GM21723 (cell line): ENCODE measurements at regions not wholly inside any gene's neighbourhood (a gene's known extent, or its start where the extent isn't known, plus 50 kb on each side); places are given as distances from the start of the nearest gene placed in this dataset.

ENCODE experiments used
- ATAC-seq: cut with Tn5 transposase; IDR thresholded peaks from one replicate; pipeline ENCODE4 v1.9.1; 2021; ENCODE audit warnings: mild to moderate bottlenecking, moderate library complexity; ENCODE audit not compliant: unreplicated experiment

DNA sequence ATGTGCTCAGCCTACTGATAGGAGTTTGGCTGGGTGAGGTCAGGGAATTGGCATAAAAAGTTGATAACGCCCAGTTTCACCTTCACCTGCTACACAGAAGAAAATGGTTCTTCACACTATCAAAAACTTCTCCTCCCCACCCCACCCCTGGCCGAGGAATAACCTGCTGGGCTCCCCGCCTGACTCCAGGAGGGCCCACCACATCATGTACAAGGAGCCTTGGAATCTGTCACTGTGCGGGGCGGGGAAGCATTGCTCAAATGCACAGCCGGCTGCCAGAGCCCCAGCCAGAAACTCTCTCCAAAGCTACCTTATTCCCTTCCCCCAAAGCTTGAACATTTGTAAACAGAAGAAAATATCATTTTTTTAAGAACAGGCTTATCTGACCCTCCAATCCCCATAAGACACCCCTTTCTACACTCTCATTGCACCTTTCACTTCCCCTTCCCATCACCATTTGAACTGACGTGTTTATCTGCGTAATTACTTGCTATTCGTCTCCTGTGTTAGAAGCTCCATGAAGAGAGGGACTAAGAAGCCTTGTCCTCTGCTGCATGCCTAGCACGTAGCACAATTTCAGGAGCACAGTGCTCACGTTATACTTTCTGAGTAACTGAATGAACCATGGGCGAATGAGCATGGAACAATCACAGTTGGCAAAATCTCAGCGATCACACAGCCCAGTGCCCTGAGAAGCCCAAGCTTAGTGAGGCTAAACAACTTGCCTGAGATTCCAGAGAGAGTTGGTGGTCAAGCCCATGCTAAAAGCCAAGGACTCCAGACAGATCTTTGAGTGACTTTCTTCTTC, 82.9 kb downstream of the HES1 start:
- no peak for ATAC-seq

DNA sequence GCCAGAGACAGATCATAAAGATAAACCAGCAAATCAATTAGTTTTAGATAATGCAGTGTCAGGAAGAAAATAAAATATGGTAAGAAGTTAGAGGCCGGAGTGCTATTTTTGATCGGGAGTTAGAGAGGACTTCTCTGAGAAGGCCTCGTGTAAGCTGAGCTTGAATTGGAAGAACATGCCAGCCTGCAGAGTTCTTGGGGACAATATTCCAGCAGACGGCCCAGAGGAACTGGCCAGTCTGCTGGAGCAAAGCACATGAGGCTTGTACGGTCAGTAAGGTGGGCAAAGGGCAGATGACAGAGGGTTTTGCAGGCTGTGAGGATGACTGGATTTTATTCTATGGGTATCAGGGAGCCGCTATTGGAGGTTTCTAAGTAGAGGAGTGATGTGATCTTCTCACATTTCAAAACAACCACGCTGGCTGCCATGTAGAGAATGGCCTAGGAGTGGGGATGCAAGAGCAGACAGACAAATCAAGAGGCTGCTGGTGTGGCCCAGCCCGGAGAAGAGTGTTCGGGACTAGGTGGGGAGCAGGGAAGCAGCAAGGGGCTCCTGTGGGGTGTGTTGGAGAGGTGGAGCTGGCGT, 84.0 kb downstream of the HES1 start:
- ATAC-seq = no peak

GRCh38 chr3:194220901-194221326, 85.0 kb downstream of the HES1 start:
- ATAC-seq = no peak

GRCh38 chr3:194221336-194221735, 85.4 kb downstream of the HES1 start:
- ATAC-seq = no peak

DNA sequence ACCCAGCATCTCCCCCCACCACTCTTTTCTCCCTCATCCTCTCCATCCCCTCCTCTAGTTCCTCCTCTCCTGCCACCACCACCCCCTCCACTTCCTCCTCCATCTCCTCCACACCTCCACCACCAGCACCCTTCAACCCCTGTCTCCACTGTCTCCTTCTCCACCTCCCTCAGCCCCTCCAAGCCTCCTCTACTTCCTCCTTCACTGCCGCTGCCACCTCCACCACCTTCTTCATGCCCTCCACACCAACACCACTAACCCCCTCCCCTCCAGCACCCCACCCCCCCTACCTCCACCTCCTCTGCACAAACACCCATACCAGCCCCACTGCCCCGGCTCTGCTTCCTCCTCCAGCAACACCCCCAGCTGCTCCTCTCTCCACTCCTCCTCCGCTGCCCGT, 88.0 kb downstream of the HES1 start:
- ATAC-seq = no peak

GRCh38 chr3:194224471-194225417, 88.8 kb downstream of the HES1 start:
- ATAC-seq = no peak

DNA sequence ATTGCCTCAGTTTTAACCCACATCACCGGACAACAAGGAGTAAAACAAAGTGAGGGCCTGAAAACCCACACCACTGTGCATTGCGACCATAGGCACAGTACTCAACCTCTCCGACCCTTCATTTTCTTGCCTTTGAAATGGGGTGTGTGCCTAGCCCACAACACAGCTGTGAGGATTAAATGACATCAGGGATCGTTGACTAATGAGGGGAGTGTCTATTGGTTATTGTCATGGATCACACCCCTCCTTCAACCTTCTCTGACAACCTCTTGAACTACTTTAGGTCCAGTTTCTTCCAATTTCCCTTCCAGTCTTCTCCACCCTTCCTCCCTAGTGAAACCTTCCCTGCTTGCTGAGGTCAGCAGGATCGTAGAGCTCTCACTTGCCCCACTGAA, 89.5 kb downstream of the HES1 start:
- ATAC-seq = no peak

GRCh38 chr3:194225988-194226663, 90.2 kb downstream of the HES1 start:
- no peak for ATAC-seq

GRCh38 chr3:194231929-194232832, 96.2 kb downstream of the HES1 start:
- ATAC-seq = no peak

DNA sequence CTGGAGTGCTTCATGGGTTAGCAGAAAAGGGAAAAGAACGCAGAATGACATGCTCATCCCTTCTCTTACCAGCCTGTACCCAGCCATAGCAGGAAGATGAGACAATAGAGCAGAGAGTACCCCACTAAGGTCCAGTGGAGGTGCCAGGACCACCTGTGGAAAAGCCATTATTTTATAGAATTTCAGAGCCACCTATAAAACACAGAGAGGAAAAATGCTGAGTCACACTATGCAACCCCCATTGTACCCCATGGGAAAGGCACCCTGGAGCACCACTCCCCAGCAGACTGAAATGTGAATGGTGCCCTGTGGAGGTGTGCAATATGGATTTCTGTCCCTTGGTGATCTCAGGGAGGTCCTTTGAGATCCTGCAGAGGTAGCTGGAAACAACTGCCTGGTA, 97.2 kb downstream of the HES1 start:
- ATAC-seq = no peak

DNA sequence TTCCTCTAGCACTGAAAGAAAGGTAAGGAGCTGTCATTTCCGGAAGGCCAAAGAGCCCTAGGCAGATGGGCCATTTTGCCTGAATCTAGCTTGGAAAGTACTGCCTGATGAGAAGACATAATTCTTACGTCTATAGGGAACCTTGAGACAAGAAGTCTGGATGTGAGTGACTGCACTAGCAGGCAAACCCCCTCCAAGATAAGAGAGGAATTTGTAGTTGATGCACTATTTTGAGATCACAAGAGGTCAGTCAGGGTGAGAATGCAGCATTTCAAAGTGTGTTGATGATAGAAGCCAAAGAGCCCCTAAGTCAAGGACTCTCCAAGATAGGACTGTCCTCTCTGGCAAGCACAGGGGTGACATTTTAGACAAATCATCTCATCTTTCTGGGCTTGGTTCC, 99.2 kb downstream of the HES1 start:
- ATAC-seq = no peak

DNA sequence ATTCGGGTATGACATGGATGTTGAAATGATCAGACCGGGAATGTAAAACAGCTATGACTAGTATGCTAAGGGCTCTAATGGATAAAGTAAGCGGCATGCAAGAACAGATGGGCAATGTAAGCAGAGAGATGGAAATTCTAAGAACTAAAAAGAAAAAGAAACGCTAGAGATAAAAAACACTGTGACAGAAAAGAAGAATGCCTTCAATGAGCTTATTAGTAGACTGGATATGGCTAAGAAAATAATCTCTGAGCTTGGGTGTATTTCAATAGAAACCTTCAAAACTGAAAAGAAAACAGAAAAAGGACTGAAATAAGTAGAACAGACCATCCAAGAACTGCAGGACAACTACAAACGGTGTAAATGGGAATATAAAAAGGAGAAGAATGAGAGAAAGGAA, 101.2 kb downstream of the HES1 start:
- ATAC-seq = no peak

DNA sequence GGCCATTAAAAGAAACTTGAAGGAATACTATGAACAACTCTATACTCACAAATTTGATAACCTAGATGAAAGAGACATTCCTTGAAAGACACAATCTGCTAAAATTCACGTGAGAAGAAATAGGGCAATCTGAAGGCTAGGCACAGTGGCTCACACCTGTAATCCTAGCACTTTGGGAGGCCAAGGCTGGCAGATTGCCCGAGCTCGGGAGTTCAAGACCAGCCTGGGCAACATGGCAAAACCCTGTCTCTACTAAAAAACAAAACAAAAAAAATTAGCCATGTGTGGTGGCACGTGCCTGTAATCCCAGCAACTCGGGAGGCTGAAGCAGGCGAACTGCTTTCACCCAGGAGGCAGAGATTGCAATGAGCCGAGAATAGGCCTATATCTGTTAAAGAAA, 104.8 kb downstream of the HES1 start:
- ATAC-seq = no peak

DNA sequence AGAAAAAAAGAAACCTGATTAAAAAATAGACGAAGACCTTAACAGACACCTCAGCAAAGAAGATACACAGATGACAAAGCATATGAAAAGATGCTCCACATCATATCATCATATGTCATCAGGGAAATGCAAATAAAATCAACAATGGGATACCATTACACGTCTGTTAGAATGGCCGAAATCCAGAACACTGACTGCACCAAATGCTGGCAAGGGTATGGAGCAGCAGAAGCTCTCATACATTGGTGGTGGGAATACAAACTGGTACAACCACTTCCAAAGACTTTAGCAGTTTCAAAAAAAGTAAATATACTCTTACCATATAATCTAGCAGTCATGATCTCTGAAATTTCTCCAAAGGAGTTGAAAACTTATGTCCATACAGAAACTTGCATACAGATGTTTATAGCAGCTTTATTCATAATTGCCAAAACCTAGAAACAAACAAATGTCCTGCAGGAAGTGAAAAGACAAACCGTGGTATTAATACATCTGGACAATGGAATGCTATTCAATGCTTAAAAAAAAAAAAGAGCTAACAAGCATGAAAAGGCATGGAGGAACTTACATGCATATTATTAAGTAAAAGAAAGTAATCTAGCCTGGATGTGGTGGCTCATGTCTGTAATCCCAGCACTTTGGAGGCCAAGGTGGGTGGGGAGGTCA, 107.4 kb downstream of the HES1 start:
- ATAC-seq = no peak

- ATAC-seq = no peak
Measured at GRCh38 chr3:194244167-194244566, 107.0 kb downstream of the CPN2 start.

GRCh38 chr3:194245474-194245873, 105.7 kb downstream of the CPN2 start:
- ATAC-seq = no peak

GRCh38 chr3:194245975-194246561, 105.1 kb downstream of the CPN2 start:
- ATAC-seq = no peak

DNA sequence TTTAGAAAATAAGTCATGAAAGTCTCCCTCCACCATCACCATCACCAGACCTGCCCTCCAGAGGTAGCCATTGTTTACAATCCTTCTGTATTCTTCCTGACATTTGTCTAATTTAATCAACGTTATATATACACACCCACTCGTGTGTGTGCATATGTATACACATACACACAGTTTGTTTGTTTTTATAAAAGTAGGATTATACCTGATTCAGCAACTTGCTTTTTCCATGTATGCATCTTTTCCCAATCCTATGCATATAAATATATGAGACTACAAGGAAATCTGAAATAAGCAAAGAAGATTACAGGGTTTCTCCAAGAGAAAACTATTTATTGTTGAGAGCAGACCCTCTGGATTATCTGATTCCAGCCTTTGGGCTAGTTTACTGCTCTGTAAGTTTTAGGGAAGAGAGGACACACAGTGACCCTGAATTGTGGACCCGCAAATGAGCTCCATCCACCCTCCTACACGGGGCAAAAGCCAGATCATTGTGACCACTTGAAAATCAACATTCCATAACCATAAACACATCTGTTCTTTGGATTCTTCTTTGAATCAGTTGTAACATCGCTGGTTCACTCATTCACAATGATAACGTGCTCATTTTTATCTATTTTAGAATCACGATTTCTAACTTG, 104.3 kb downstream of the CPN2 start:
- ATAC-seq = no peak

- no peak for ATAC-seq
Measured at GRCh38 chr3:194247350-194247740, 103.8 kb downstream of the CPN2 start.
